Uterus (tissue), 3 donors: ENCODE measurements at regions not wholly inside any gene's neighbourhood (a gene's known extent, or its start where the extent isn't known, plus 50 kb on each side); places are given as distances from the start of the nearest gene placed in this dataset.

ENCODE experiments used
- DNase-seq, 2 donors: peaks; one replicate each; pipeline ENCODE4 v3.0.0-alpha.2; 2019 to 2020
- H3K27ac ChIP-seq, 2 donors: fragments of 200-600 bp; sonication (generic); 1 replicate in 1 of 2; 2 replicates in 1 of 2; pipeline ENCODE4 v1.5.1; 2016 to 2018
- H3K27me3 ChIP-seq, 2 donors: fragments of 200-600 bp; sonication (generic); one replicate each; pipeline ENCODE4 v1.5.1; 2018 to 2019; ENCODE audit warnings: control low read depth in 1 of 2
- H3K36me3 ChIP-seq, 2 donors: fragments of 200-600 bp; sonication (generic); one replicate each; pipeline ENCODE4 v1.5.1; 2019; ENCODE audit warnings: control low read depth in 1 of 2
- H3K4me1 ChIP-seq, 2 donors: fragments of 200-600 bp; sonication (generic); one replicate each; pipeline ENCODE4 v1.5.1; 2018 to 2019; ENCODE audit warnings: control low read depth in 1 of 2
- H3K4me3 ChIP-seq, 2 donors: fragments of 200-600 bp; sonication (generic); 1 replicate in 1 of 2; 2 replicates in 1 of 2; pipeline ENCODE4 v1.5.1; 2018 to 2019; ENCODE audit warnings: mild to moderate bottlenecking in 1 of 2
- H3K9me3 ChIP-seq, 2 donors: fragments of 200-600 bp; sonication (generic); one replicate each; pipeline ENCODE4 v1.5.1; 2019; ENCODE audit warnings: control low read depth in 1 of 2
- POLR2A ChIP-seq, 2 donors: fragments of 450-650 bp; IDR thresholded peaks; one replicate each; pipeline ENCODE4 v1.6.1; 2016; ENCODE audit warnings: antibody characterized with exemption in 2 of 2, mild to moderate bottlenecking in 1 of 2, moderate library complexity in 1 of 2
- intact Hi-C: fragments of 100-400 bp; cut with DNase I; formaldehyde crosslinking; loops from one replicate; pipeline ENCODE4 v1.15.1; 2023; ENCODE audit warnings: low total_unique reads
- TF ChIP-seq, protein P1 (sequence below), 4 experiments: fragments of 200-600 bp in 2 of 4; fragments of 450-650 bp in 2 of 4; sonication (generic) in 2 of 4; IDR thresholded peaks; one replicate each; pipeline ENCODE4 v1.5.1; 2016 to 2019; ENCODE audit warnings: antibody characterized with exemption in 4 of 4, mild to moderate bottlenecking in 2 of 4, moderate library complexity in 1 of 4
- donor health status: DM: yes; HTN: yes; CAD: no.

DNA sequence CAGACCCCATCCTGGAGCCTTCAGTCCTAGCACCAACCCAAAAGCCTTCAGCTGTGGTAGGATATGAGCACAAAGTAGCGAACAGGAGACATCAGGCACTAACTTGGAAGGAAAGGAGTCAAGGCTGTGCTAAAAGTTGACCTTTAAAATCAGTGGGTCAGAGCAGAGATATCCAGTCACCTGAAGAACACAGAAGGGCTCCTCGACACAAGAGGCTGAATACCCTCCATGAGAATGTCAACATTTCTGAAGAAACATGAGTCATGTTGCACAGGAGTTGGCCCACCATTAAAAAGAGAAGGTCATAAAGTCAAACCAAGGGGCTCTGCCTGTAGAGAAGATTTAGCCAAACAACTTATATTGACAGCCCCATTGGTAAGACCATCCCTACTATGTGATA lies 172.5 kb downstream of the PLPP3 start:
- Histone ChIP-seq H3K9me3 (no peaks in the 10 kb centered on the region), H3K36me3 (no peaks in the 10 kb centered on the region), H3K4me3 (no peak overlapping the region), H3K27me3 (no peaks in the 10 kb centered on the region), H3K27ac (no peak overlapping the region), H3K4me1 (no peaks in the 10 kb centered on the region)
- intact Hi-C loops, result no loop called here
- DNase-seq, result no peak
- no peak for TF ChIP-seq POLR2A (IDR thresholded peaks at IDR 0.05)
- TF ChIP-seq, protein P1, sequence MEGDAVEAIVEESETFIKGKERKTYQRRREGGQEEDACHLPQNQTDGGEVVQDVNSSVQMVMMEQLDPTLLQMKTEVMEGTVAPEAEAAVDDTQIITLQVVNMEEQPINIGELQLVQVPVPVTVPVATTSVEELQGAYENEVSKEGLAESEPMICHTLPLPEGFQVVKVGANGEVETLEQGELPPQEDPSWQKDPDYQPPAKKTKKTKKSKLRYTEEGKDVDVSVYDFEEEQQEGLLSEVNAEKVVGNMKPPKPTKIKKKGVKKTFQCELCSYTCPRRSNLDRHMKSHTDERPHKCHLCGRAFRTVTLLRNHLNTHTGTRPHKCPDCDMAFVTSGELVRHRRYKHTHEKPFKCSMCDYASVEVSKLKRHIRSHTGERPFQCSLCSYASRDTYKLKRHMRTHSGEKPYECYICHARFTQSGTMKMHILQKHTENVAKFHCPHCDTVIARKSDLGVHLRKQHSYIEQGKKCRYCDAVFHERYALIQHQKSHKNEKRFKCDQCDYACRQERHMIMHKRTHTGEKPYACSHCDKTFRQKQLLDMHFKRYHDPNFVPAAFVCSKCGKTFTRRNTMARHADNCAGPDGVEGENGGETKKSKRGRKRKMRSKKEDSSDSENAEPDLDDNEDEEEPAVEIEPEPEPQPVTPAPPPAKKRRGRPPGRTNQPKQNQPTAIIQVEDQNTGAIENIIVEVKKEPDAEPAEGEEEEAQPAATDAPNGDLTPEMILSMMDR (IDR thresholded peaks at IDR 0.05), result no peak

DNA sequence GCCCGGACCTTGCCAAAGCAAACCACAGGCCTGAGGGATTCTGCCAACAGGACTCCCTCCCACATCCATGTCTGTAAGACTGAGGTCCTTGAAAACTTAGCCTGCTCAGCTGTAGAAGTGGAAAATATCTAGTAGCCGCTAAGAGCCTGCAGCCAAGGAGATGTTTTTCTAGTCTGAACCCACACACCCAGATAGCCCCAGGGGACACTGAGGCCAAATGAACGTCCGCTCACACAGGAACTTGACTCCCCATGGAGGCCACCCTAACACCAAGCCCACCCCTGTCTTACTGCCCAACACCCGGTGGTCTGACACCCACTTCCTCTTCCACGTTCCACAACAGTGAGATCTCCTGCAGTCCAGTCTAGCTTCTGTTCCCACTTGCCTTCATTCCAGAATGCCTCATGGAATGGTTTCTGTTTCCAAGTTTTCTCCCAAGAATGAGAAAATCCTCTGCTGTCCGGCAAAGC lies 174.8 kb downstream of the PLPP3 start:
- intact Hi-C loops, result no loop called here
- no peaks in the 10 kb centered on the region for H3K9me3 ChIP-seq
- H3K27me3 ChIP-seq, result no peaks in the 10 kb centered on the region
- no peak overlapping the region for H3K4me3 ChIP-seq
- H3K4me1 ChIP-seq, result no peaks in the 10 kb centered on the region
- no peak for DNase-seq
- H3K36me3 ChIP-seq, result no peaks in the 10 kb centered on the region
- no peak for TF ChIP-seq POLR2A (IDR thresholded peaks at IDR 0.05)
- TF ChIP-seq, protein P1 (IDR thresholded peaks at IDR 0.05), result no peak
- H3K27ac ChIP-seq, result no peak overlapping the region

DNA sequence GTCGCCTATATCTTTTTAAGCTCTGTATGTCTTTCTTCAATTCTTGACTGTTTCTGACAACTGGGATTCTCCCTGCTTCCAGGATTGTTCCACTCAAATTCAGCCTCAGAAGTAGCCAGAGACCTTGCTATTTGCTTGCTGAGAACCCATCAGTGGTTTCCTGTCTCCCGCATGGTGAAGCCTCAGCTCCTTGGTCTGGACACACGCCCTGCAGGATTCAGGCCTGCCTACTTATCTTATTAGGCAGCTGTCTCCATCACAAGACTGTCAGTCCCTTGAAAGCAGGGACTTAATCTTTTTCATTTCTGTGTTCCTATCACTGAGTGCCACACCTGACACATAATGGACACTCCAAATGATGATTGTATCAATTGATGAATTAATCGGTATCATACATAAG lies 175.3 kb downstream of the PLPP3 start:
- no peak for DNase-seq
- Histone ChIP-seq H3K4me3 (no peak overlapping the region), H3K27me3 (no peaks in the 10 kb centered on the region), H3K27ac (no peak overlapping the region), H3K4me1 (no peaks in the 10 kb centered on the region), H3K9me3 (no peaks in the 10 kb centered on the region), H3K36me3 (no peaks in the 10 kb centered on the region)
- intact Hi-C loops, result no loop called here
- TF ChIP-seq, protein P1 (IDR thresholded peaks at IDR 0.05), result no peak
- TF ChIP-seq POLR2A (IDR thresholded peaks at IDR 0.05), result no peak

DNA sequence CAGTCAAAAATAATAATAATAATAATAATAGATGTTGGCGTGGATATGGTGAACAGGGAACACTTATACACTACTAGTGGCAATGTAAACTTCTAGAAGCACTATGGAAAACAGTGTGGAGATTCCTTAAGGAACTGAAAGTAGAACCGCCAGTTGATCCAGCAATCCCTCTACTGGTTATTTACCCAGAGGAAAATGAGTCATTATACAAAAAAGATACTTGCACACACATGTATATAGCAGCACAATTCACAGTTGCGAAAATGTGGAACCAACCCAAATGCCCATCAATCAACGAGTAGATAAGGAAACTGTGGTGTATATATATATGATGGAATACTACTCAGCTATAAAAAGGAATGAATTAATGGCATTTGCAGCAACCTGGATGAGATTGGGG lies 176.0 kb downstream of the PLPP3 start:
- Histone ChIP-seq H3K27me3 (no peaks in the 10 kb centered on the region), H3K36me3 (no peaks in the 10 kb centered on the region), H3K27ac (no peak overlapping the region), H3K9me3 (no peaks in the 10 kb centered on the region), H3K4me3 (no peak overlapping the region), H3K4me1 (no peaks in the 10 kb centered on the region)
- intact Hi-C loops, result no loop called here
- TF ChIP-seq, protein P1 (IDR thresholded peaks at IDR 0.05), result no peak
- TF ChIP-seq POLR2A (IDR thresholded peaks at IDR 0.05), result no peak
- DNase-seq, result no peak

DNA sequence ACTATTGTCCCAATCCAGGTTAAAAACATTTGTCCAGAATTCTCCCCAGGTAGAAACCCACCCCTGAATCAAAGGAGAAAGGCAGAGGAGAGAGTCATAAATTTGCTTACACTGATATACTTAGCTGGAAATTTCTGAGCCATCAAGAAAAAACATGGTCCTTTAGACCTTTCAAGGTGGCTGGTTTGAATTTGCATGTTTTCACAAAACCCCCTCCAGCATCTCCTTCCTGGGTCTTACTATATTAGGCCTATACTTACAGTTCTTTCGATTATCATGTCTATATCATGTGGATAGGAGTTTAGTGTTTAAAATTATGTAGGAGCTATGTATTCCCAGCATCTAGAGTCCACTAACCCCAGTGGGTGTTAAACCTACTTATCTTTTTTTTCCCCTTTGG lies 178.2 kb downstream of the PLPP3 start:
- H3K27me3 ChIP-seq, result no peaks in the 10 kb centered on the region
- no peaks in the 10 kb centered on the region for H3K4me1 ChIP-seq
- intact Hi-C loops, result no loop called here
- no peak overlapping the region for H3K4me3 ChIP-seq
- DNase-seq, result no peak
- no peak overlapping the region for H3K27ac ChIP-seq
- no peaks in the 10 kb centered on the region for H3K9me3 ChIP-seq
- no peaks in the 10 kb centered on the region for H3K36me3 ChIP-seq
- TF ChIP-seq, protein P1 (IDR thresholded peaks at IDR 0.05), result no peak
- TF ChIP-seq POLR2A (IDR thresholded peaks at IDR 0.05), result no peak
